OCI-LY3 (cell line): ENCODE measurements at regions not wholly inside any gene's neighbourhood (a gene's known extent, or its start where the extent isn't known, plus 50 kb on each side); places are given as distances from the start of the nearest gene placed in this dataset.

Experiments
- H2AFZ ChIP-seq: fragments of 200-600, 300-600 bp; shearing (Covaris generic); 2 replicates; pipeline ENCODE4 v1.6.0; 2014; ENCODE audit warnings: antibody characterized with exemption, low read depth, low read length
- H3K27ac ChIP-seq: fragments of 200-600, 300-600 bp; sonication (generic); 2 replicates; pipeline ENCODE4 v1.5.1; 2014; ENCODE audit warnings: mild to moderate bottlenecking, low read length, moderate library complexity, mixed read lengths
- H3K27me3 ChIP-seq: fragments of 200-600, 300-600 bp; sonication (generic); 2 replicates; pipeline ENCODE4 v1.6.1; 2014; ENCODE audit warnings: low read depth, low read length, mixed read lengths
- H3K36me3 ChIP-seq: fragments of 200-600, 300-600 bp; sonication (generic); replicated peaks from 2 replicates; pipeline ENCODE3; 2014; ENCODE audit warnings: low read depth, low read length, mixed read lengths
- H3K4me1 ChIP-seq: fragments of 300-600, 200-600 bp; sonication (generic); 2 replicates; pipeline ENCODE4 v1.6.1; 2014; ENCODE audit warnings: low read length, mixed read lengths
- H3K4me2 ChIP-seq: fragments of 200-600, 300-600 bp; sonication (generic); 2 replicates; pipeline ENCODE4 v1.6.1; 2014; ENCODE audit warnings: low read length, mixed read lengths
- H3K4me3 ChIP-seq: fragments of 300-600, 200-600 bp; sonication (generic); 2 replicates; pipeline ENCODE4 v1.5.1; 2014; ENCODE audit warnings: antibody characterized with exemption, mild to moderate bottlenecking, low read length, moderate library complexity
- H3K79me2 ChIP-seq: fragments of 300-600, 200-600 bp; shearing (Covaris generic); 2 replicates; pipeline ENCODE4 v1.6.1; 2014; ENCODE audit warnings: mild to moderate bottlenecking, low read length, mixed read lengths
- H3K9ac ChIP-seq: fragments of 300-600, 200-600 bp; shearing (Covaris generic); 2 replicates; pipeline ENCODE4 v1.6.0; 2014; ENCODE audit warnings: mild to moderate bottlenecking, low read length, moderate library complexity
- H3K9me3 ChIP-seq: fragments of 200-600, 300-600 bp; shearing (Covaris generic); 2 replicates; pipeline ENCODE4 v1.6.1; 2014; ENCODE audit warnings: low read length, mixed read lengths; ENCODE audit not compliant: insufficient read depth
- H4K20me1 ChIP-seq: fragments of 200-600, 300-600 bp; sonication (generic); 2 replicates; pipeline ENCODE4 v1.6.1; 2016; ENCODE audit warnings: low read length, mixed read lengths; ENCODE audit not compliant: insufficient read depth
- CTCF ChIP-seq: fragments of 200-600, 300-600 bp; sonication (generic); IDR thresholded peaks from 2 replicates; pipeline ENCODE4 v1.5.1; 2014; ENCODE audit warnings: antibody characterized with exemption, low read length, low read depth
- EZH2phosphoT487 ChIP-seq: fragments of 200-600 bp; shearing (Covaris generic); IDR thresholded peaks from 2 replicates; pipeline ENCODE4 v1.6.1; 2018; ENCODE audit warnings: antibody characterized with exemption, mixed run types, low read depth

- no peaks in the 10 kb centered on the region for H3K36me3 ChIP-seq
- H3K4me1 ChIP-seq = no peaks in the 10 kb centered on the region
- H2AFZ ChIP-seq = no peak overlapping the region
- H3K4me3 ChIP-seq = no peak overlapping the region
- TF ChIP-seq CTCF = no peak
- no peak for TF ChIP-seq EZH2phosphoT487
- no peaks in the 10 kb centered on the region for H3K9me3 ChIP-seq
- H4K20me1 ChIP-seq = no peaks in the 10 kb centered on the region
- no peaks in the 10 kb centered on the region for H3K79me2 ChIP-seq
- no peak overlapping the region for H3K27ac ChIP-seq
- H3K27me3 ChIP-seq = no peaks in the 10 kb centered on the region
- no peak overlapping the region for H3K9ac ChIP-seq
- H3K4me2 ChIP-seq = no peak overlapping the region
Observed at GRCh38 chr5:42875785-42876374, 64.2 kb upstream of the SELENOP start.

- Histone ChIP-seq H3K4me1 (no peaks in the 10 kb centered on the region), H3K9me3 (no peaks in the 10 kb centered on the region), H4K20me1 (no peaks in the 10 kb centered on the region), H3K79me2 (no peaks in the 10 kb centered on the region), H3K4me2 (no peak overlapping the region), H3K27ac (no peak overlapping the region), H2AFZ (no peak overlapping the region), H3K4me3 (no peak overlapping the region), H3K9ac (no peak overlapping the region), H3K36me3 (no peaks in the 10 kb centered on the region), H3K27me3 (no peaks in the 10 kb centered on the region)
- TF ChIP-seq EZH2phosphoT487 = no peak
- TF ChIP-seq CTCF = no peak
Observed at GRCh38 chr5:42875211-42875610, 63.5 kb upstream of the SELENOP start.

- Histone ChIP-seq H2AFZ (no peak overlapping the region), H3K4me3 (no peak overlapping the region), H3K79me2 (no peaks in the 10 kb centered on the region), H3K4me2 (no peak overlapping the region), H3K27ac (no peak overlapping the region), H3K9ac (no peak overlapping the region), H3K9me3 (no peaks in the 10 kb centered on the region), H3K27me3 (no peaks in the 10 kb centered on the region), H3K36me3 (no peaks in the 10 kb centered on the region), H3K4me1 (no peaks in the 10 kb centered on the region), H4K20me1 (no peaks in the 10 kb centered on the region)
- TF ChIP-seq CTCF (no peak), EZH2phosphoT487 (no peak)
Observed at GRCh38 chr5:42874621-42875198, 63.0 kb upstream of the SELENOP start.

- Histone ChIP-seq H3K79me2 (no peaks in the 10 kb centered on the region), H3K9ac (no peak overlapping the region), H2AFZ (no peak overlapping the region), H4K20me1 (no peaks in the 10 kb centered on the region), H3K4me1 (no peaks in the 10 kb centered on the region), H3K27ac (no peak overlapping the region), H3K4me3 (no peak overlapping the region), H3K27me3 (no peaks in the 10 kb centered on the region), H3K9me3 (no peaks in the 10 kb centered on the region), H3K4me2 (no peak overlapping the region), H3K36me3 (no peaks in the 10 kb centered on the region)
- no peak for TF ChIP-seq CTCF
Observed at GRCh38 chr5:42872865-42873264, 61.2 kb upstream of the SELENOP start.
